GM23338 (cell line): ENCODE measurements at regions not wholly inside any gene's neighbourhood (a gene's known extent, or its start where the extent isn't known, plus 50 kb on each side); places are given as distances from the start of the nearest gene placed in this dataset.

Experiments
- CREB1 ChIP-seq: fragments of 250-450 bp; sonication (Bioruptor Pico); IDR thresholded peaks from 2 replicates; pipeline ENCODE4 v1.5.0; 2020; ENCODE audit warnings: low read depth, mild to moderate bottlenecking, moderate library complexity
- CTCF ChIP-seq, 2 experiments: fragments of 200-600 bp in 1 of 2; sonication (generic) in 1 of 2; conservative IDR thresholded peaks; 2 replicates each; pipeline versions ENCODE4 v1.5.1 to v1.6.1; 2016 to 2017; ENCODE audit warnings: antibody characterized with exemption in 2 of 2, low read depth in 2 of 2, mild to moderate bottlenecking in 2 of 2, moderate library complexity in 1 of 2
- ETS1 ChIP-seq: IDR thresholded peaks from 2 replicates; pipeline ENCODE4 v1.6.1; 2016; ENCODE audit warnings: antibody characterized with exemption
- EZH2 ChIP-seq: fragments of 200-600 bp; sonication (generic); IDR thresholded peaks from one replicate; pipeline ENCODE4 v1.8.0; 2017; ENCODE audit warnings: antibody characterized with exemption, mild to moderate bottlenecking, low read depth; ENCODE audit not compliant: unreplicated experiment
- EZH2phosphoT487 ChIP-seq: fragments of 200-600 bp; sonication (generic); IDR thresholded peaks from one replicate; pipeline ENCODE4 v1.8.1; 2018; ENCODE audit warnings: antibody characterized with exemption; ENCODE audit not compliant: unreplicated experiment
- JUNB ChIP-seq: IDR thresholded peaks from one replicate; pipeline ENCODE4 v1.6.1; 2016; ENCODE audit warnings: antibody characterized with exemption; ENCODE audit not compliant: unreplicated experiment
- NANOG ChIP-seq: IDR thresholded peaks from 2 replicates; pipeline ENCODE4 v1.6.1; 2016; ENCODE audit warnings: antibody characterized with exemption, borderline replicate concordance
- POLR2AphosphoS5 ChIP-seq: IDR thresholded peaks from 2 replicates; pipeline ENCODE4 v1.6.1; 2016; ENCODE audit warnings: antibody characterized with exemption, low read depth
- REST ChIP-seq: IDR thresholded peaks from one replicate; pipeline ENCODE4 v1.6.1; 2018; ENCODE audit warnings: antibody characterized with exemption; ENCODE audit not compliant: unreplicated experiment
- STAT1 ChIP-seq: IDR thresholded peaks from one replicate; pipeline ENCODE4 v1.6.1; 2016; ENCODE audit warnings: antibody characterized with exemption; ENCODE audit not compliant: unreplicated experiment
- ZNF114 ChIP-seq: fragments of 250-450 bp; sonication (Bioruptor Pico); IDR thresholded peaks from 2 replicates; pipeline ENCODE4 v1.5.0; 2020; ENCODE audit warnings: mild to moderate bottlenecking, moderate library complexity
- ZNF331 ChIP-seq: fragments of 250-450 bp; sonication (Bioruptor Pico); IDR thresholded peaks from 2 replicates; pipeline ENCODE4 v1.5.0; 2020; ENCODE audit warnings: low read depth, mild to moderate bottlenecking, moderate library complexity
- ZNF462 ChIP-seq: fragments of 250-450 bp; sonication (Bioruptor Pico); IDR thresholded peaks from 2 replicates; pipeline ENCODE4 v1.5.0; 2020; ENCODE audit warnings: mild to moderate bottlenecking, moderate library complexity

- TF ChIP-seq CREB1 (no peak), CTCF (conservative IDR thresholded peaks at IDR 0.05; ENCODE audit: low read depth in 2 of 2) (no peak), EZH2phosphoT487 (no peak), EZH2 (no peak), POLR2AphosphoS5 (no peak), REST (no peak), JUNB (no peak), ZNF331 (no peak), ZNF462 (CRISPR knock-in tag) (no peak), ETS1 (no peak), STAT1 (no peak), ZNF114 (CRISPR knock-in tag) (no peak), NANOG (no peak)
Observed at GRCh38 chr2:59996855-59997254, 556.6 kb downstream of the BCL11A start.
